WTC11 (cell line): ENCODE measurements at regions not wholly inside any gene's neighbourhood (a gene's known extent, or its start where the extent isn't known, plus 50 kb on each side); places are given as distances from the start of the nearest gene placed in this dataset.

Source experiments
- ATAC-seq: fragments of 200-7000 bp; cut with Tn5 transposase; 2 replicates; pipeline ENCODE4 v1.10.0; 2021; ENCODE audit warnings: mild to moderate bottlenecking, moderate library complexity
- CTCF ChIA-PET: fragments of 300-600 bp; sonication (Branson Sonifier 250); formaldehyde crosslinking; loops from one replicate; lab custom pipeline; 2021; ENCODE audit warnings: antibody characterized with exemption; lab: Charles Lee
- POLR2A ChIA-PET: fragments of 350-600 bp; sonication (Branson Sonifier 250); formaldehyde crosslinking; loops from one replicate; lab custom pipeline; 2021; ENCODE audit warnings: antibody characterized with exemption; lab: Charles Lee
- DNase-seq: peaks from one replicate; pipeline ENCODE4 v3.0.0; 2021; ENCODE audit warnings: low spot score
- H3K27ac Mint-ChIP-seq: 2 replicates; pipeline ENCODE4 v1.8.0; 2021; ENCODE audit warnings: mixed read lengths
- H3K27me3 Mint-ChIP-seq: 2 replicates; pipeline ENCODE4 v1.8.0; 2021; ENCODE audit warnings: low read depth, mild to moderate bottlenecking, moderate library complexity, mixed read lengths
- H3K36me3 Mint-ChIP-seq: 2 replicates; pipeline ENCODE4 v1.8.0; 2021; ENCODE audit warnings: mixed read lengths
- H3K4me1 Mint-ChIP-seq: 2 replicates; pipeline ENCODE4 v1.8.0; 2022; ENCODE audit warnings: mixed read lengths
- H3K4me3 Mint-ChIP-seq: 2 replicates; pipeline ENCODE4 v1.8.0; 2021; ENCODE audit warnings: mild to moderate bottlenecking, moderate library complexity, mixed read lengths
- H3K9me3 Mint-ChIP-seq: 2 replicates; pipeline ENCODE4 v1.8.0; 2021; ENCODE audit warnings: mixed read lengths
- FOXJ3 ChIP-seq: sonication (generic); formaldehyde crosslinking; IDR thresholded peaks from 2 replicates; pipeline ENCODE4 v1.9.0; 2021; ENCODE audit warnings: missing genetic modification reagents, mild to moderate bottlenecking, borderline replicate concordance
- IRF2 ChIP-seq: sonication (generic); formaldehyde crosslinking; IDR thresholded peaks from 2 replicates; pipeline ENCODE4 v1.8.0; 2022; ENCODE audit warnings: low read depth, missing genetic modification reagents, borderline replicate concordance
- JAZF1 ChIP-seq: fragments of 250-450 bp; sonication (Bioruptor Pico); IDR thresholded peaks from 2 replicates; pipeline ENCODE4 v1.9.0; 2021; ENCODE audit warnings: moderate library complexity, mild to moderate bottlenecking, inconsistent platforms
- SMAD4 ChIP-seq: sonication (generic); formaldehyde crosslinking; IDR thresholded peaks from 2 replicates; pipeline ENCODE4 v1.8.0; 2022; ENCODE audit warnings: mild to moderate bottlenecking, missing genetic modification reagents
- TCF7 ChIP-seq: sonication (generic); formaldehyde crosslinking; IDR thresholded peaks from 2 replicates; pipeline ENCODE4 v1.8.0; 2022; ENCODE audit warnings: mild to moderate bottlenecking, low read depth, missing genetic modification reagents, moderate library complexity
- ZBTB21 ChIP-seq: sonication (generic); formaldehyde crosslinking; IDR thresholded peaks from 2 replicates; pipeline ENCODE4 v1.8.1; 2023; ENCODE audit warnings: mild to moderate bottlenecking, missing genetic modification reagents, borderline replicate concordance
- ZNF121 ChIP-seq: sonication (generic); formaldehyde crosslinking; IDR thresholded peaks from 2 replicates; pipeline ENCODE4 v1.8.0; 2023; ENCODE audit warnings: missing genetic modification reagents
- TF ChIP-seq, protein P1 (sequence below): sonication (generic); formaldehyde crosslinking; IDR thresholded peaks from 2 replicates; pipeline ENCODE4 v1.8.0; 2022; ENCODE audit warnings: missing genetic modification reagents
- TF ChIP-seq, protein P2 (sequence below): sonication (generic); formaldehyde crosslinking; IDR thresholded peaks from 2 replicates; pipeline ENCODE4 v1.8.1; 2022; ENCODE audit warnings: missing genetic modification reagents, borderline replicate concordance
- TF ChIP-seq, protein P3 (sequence below): sonication (generic); formaldehyde crosslinking; IDR thresholded peaks from 2 replicates; pipeline ENCODE4 v1.8.1; 2023; ENCODE audit warnings: mild to moderate bottlenecking, missing genetic modification reagents, borderline replicate concordance
- TF ChIP-seq, protein P4 (sequence below): sonication (generic); formaldehyde crosslinking; IDR thresholded peaks from 2 replicates; pipeline ENCODE4 v1.8.1; 2023; ENCODE audit warnings: mild to moderate bottlenecking, moderate library complexity, missing genetic modification reagents
- TF ChIP-seq, protein P5 (sequence below): sonication (generic); formaldehyde crosslinking; IDR thresholded peaks from 2 replicates; pipeline ENCODE4 v1.8.1; 2023; ENCODE audit warnings: mild to moderate bottlenecking, missing genetic modification reagents, moderate library complexity
- TF ChIP-seq, protein P6 (sequence below): sonication (generic); formaldehyde crosslinking; conservative IDR thresholded peaks from 2 replicates; pipeline ENCODE4 v1.8.1; 2023; ENCODE audit warnings: mild to moderate bottlenecking, low read depth, missing genetic modification reagents, moderate library complexity
- TF ChIP-seq, protein P7 (sequence below): fragments of 250-450 bp; sonication (Bioruptor Pico); IDR thresholded peaks from 2 replicates; pipeline ENCODE4 v2.1.2; 2022; ENCODE audit warnings: mild to moderate bottlenecking, moderate library complexity
- TF ChIP-seq, protein P8 (sequence below): sonication (generic); formaldehyde crosslinking; IDR thresholded peaks from 2 replicates; pipeline ENCODE4 v1.8.0; 2022; ENCODE audit warnings: mild to moderate bottlenecking, missing genetic modification reagents

DNA sequence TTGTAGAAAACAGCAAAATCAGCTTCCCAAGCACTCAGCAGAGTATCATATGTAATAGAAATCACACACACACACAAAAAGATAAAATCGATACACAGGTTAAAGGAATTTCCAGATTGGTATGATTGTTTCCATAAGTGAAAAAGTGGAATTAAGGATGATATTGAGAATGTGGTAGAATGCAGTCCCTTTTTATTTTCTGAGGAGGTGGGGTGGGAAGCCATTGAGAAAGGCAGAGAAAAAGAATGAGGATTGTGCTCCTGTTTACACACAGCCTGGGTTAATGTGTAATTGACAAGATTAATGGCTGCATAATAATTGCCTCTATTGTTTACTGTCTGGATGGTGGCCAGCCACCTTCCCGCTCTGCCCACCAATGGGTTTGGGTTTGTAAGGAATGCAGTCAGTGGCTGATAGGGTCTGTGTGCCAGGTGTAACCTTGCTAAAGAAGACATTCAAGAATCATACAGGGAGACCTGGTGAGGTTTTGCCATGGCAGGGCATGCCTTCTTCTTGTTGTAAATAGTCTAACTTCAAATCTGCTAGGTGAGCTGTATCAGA is 177.2 kb upstream of the MAP3K1 start (continued):
- TF ChIP-seq, protein P1, sequence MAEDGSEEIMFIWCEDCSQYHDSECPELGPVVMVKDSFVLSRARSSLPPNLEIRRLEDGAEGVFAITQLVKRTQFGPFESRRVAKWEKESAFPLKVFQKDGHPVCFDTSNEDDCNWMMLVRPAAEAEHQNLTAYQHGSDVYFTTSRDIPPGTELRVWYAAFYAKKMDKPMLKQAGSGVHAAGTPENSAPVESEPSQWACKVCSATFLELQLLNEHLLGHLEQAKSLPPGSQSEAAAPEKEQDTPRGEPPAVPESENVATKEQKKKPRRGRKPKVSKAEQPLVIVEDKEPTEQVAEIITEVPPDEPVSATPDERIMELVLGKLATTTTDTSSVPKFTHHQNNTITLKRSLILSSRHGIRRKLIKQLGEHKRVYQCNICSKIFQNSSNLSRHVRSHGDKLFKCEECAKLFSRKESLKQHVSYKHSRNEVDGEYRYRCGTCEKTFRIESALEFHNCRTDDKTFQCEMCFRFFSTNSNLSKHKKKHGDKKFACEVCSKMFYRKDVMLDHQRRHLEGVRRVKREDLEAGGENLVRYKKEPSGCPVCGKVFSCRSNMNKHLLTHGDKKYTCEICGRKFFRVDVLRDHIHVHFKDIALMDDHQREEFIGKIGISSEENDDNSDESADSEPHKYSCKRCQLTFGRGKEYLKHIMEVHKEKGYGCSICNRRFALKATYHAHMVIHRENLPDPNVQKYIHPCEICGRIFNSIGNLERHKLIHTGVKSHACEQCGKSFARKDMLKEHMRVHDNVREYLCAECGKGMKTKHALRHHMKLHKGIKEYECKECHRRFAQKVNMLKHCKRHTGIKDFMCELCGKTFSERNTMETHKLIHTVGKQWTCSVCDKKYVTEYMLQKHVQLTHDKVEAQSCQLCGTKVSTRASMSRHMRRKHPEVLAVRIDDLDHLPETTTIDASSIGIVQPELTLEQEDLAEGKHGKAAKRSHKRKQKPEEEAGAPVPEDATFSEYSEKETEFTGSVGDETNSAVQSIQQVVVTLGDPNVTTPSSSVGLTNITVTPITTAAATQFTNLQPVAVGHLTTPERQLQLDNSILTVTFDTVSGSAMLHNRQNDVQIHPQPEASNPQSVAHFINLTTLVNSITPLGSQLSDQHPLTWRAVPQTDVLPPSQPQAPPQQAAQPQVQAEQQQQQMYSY (CRISPR knock-in tag): no peak
- TF ChIP-seq, protein P2, sequence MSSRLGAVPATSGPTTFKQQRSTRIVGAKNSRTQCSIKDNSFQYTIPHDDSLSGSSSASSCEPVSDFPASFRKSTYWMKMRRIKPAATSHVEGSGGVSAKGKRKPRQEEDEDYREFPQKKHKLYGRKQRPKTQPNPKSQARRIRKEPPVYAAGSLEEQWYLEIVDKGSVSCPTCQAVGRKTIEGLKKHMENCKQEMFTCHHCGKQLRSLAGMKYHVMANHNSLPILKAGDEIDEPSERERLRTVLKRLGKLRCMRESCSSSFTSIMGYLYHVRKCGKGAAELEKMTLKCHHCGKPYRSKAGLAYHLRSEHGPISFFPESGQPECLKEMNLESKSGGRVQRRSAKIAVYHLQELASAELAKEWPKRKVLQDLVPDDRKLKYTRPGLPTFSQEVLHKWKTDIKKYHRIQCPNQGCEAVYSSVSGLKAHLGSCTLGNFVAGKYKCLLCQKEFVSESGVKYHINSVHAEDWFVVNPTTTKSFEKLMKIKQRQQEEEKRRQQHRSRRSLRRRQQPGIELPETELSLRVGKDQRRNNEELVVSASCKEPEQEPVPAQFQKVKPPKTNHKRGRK (CRISPR knock-in tag): no peak
- TF ChIP-seq, protein P3, sequence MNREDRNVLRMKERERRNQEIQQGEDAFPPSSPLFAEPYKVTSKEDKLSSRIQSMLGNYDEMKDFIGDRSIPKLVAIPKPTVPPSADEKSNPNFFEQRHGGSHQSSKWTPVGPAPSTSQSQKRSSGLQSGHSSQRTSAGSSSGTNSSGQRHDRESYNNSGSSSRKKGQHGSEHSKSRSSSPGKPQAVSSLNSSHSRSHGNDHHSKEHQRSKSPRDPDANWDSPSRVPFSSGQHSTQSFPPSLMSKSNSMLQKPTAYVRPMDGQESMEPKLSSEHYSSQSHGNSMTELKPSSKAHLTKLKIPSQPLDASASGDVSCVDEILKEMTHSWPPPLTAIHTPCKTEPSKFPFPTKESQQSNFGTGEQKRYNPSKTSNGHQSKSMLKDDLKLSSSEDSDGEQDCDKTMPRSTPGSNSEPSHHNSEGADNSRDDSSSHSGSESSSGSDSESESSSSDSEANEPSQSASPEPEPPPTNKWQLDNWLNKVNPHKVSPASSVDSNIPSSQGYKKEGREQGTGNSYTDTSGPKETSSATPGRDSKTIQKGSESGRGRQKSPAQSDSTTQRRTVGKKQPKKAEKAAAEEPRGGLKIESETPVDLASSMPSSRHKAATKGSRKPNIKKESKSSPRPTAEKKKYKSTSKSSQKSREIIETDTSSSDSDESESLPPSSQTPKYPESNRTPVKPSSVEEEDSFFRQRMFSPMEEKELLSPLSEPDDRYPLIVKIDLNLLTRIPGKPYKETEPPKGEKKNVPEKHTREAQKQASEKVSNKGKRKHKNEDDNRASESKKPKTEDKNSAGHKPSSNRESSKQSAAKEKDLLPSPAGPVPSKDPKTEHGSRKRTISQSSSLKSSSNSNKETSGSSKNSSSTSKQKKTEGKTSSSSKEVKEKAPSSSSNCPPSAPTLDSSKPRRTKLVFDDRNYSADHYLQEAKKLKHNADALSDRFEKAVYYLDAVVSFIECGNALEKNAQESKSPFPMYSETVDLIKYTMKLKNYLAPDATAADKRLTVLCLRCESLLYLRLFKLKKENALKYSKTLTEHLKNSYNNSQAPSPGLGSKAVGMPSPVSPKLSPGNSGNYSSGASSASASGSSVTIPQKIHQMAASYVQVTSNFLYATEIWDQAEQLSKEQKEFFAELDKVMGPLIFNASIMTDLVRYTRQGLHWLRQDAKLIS (CRISPR knock-in tag): no peak
- TF ChIP-seq FOXJ3: no peak
- TF ChIP-seq, protein P4, sequence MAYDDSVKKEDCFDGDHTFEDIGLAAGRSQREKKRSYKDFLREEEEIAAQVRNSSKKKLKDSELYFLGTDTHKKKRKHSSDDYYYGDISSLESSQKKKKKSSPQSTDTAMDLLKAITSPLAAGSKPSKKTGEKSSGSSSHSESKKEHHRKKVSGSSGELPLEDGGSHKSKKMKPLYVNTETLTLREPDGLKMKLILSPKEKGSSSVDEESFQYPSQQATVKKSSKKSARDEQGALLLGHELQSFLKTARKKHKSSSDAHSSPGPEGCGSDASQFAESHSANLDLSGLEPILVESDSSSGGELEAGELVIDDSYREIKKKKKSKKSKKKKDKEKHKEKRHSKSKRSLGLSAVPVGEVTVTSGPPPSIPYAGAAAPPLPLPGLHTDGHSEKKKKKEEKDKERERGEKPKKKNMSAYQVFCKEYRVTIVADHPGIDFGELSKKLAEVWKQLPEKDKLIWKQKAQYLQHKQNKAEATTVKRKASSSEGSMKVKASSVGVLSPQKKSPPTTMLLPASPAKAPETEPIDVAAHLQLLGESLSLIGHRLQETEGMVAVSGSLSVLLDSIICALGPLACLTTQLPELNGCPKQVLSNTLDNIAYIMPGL: no peak
- TF ChIP-seq JAZF1 (CRISPR knock-in tag): no peak
- TF ChIP-seq, protein P5, sequence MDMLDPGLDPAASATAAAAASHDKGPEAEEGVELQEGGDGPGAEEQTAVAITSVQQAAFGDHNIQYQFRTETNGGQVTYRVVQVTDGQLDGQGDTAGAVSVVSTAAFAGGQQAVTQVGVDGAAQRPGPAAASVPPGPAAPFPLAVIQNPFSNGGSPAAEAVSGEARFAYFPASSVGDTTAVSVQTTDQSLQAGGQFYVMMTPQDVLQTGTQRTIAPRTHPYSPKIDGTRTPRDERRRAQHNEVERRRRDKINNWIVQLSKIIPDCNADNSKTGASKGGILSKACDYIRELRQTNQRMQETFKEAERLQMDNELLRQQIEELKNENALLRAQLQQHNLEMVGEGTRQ (CRISPR knock-in tag): no peak
- TF ChIP-seq, protein P6, sequence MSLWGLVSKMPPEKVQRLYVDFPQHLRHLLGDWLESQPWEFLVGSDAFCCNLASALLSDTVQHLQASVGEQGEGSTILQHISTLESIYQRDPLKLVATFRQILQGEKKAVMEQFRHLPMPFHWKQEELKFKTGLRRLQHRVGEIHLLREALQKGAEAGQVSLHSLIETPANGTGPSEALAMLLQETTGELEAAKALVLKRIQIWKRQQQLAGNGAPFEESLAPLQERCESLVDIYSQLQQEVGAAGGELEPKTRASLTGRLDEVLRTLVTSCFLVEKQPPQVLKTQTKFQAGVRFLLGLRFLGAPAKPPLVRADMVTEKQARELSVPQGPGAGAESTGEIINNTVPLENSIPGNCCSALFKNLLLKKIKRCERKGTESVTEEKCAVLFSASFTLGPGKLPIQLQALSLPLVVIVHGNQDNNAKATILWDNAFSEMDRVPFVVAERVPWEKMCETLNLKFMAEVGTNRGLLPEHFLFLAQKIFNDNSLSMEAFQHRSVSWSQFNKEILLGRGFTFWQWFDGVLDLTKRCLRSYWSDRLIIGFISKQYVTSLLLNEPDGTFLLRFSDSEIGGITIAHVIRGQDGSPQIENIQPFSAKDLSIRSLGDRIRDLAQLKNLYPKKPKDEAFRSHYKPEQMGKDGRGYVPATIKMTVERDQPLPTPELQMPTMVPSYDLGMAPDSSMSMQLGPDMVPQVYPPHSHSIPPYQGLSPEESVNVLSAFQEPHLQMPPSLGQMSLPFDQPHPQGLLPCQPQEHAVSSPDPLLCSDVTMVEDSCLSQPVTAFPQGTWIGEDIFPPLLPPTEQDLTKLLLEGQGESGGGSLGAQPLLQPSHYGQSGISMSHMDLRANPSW (CRISPR knock-in tag): no peak

DNA sequence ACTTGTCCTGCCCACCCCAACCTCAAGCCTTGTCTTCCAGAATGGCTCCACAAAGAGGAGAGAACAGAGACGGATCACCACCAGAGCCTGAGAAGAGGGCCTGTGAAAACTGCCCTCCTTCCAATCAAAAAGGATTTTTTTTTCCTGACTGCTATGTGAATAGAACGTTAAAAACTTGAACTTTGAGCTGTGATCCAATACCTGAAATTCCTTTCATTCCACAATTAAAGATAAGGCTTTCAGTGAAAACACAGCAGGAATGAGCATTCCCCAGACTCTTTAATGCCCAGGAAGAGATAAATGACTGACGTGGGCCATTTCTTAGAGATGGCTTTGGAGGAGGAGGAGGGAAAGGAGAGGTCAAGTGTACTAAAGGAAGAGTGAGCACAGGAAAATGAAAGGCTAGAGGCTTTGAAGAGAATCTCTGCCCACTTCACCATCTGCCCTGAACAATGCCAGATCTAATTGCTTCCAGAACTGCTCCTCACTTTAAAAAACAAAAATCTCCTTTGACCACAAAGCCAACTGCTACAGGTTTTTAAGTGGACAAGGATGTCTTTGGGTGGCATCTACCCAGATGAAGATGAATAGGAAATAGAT is 177.9 kb upstream of the MAP3K1 start:
- CTCF ChIA-PET: interaction anchor here (0.6 kb wide), 1 partner anchor 358 kb away, joined by 3 read pairs; no protein-coding TSS in a partner anchor
- Mint-ChIP-seq H3K27ac (peak overlapping the region; percentile 42; the same call in 1 of the 2 replicates), H3K4me3 (no peak overlapping the region), H3K4me1 (peaks cover 40% of the 10 kb centered on the region), H3K36me3 (no peaks in the 10 kb centered on the region), H3K27me3 (peaks cover 2% of the 10 kb centered on the region; the same call in 1 of the 2 replicates), H3K9me3 (no peaks in the 10 kb centered on the region)
- POLR2A ChIA-PET: no interaction called here
- ATAC-seq (peak; percentile 32), DNase-seq (no peak)
- TF ChIP-seq ZBTB21 (CRISPR knock-in tag) (no peak), TCF7 (CRISPR knock-in tag) (no peak), SMAD4 (CRISPR knock-in tag) (no peak), ZNF121 (no peak), IRF2 (CRISPR knock-in tag) (no peak)
- TF ChIP-seq, protein P7, sequence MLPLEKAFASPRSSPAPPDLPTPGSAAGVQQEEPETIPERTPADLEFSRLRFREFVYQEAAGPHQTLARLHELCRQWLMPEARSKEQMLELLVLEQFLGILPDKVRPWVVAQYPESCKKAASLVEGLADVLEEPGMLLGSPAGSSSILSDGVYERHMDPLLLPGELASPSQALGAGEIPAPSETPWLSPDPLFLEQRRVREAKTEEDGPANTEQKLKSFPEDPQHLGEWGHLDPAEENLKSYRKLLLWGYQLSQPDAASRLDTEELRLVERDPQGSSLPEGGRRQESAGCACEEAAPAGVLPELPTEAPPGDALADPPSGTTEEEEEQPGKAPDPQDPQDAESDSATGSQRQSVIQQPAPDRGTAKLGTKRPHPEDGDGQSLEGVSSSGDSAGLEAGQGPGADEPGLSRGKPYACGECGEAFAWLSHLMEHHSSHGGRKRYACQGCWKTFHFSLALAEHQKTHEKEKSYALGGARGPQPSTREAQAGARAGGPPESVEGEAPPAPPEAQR: no peak
- TF ChIP-seq, protein P8, sequence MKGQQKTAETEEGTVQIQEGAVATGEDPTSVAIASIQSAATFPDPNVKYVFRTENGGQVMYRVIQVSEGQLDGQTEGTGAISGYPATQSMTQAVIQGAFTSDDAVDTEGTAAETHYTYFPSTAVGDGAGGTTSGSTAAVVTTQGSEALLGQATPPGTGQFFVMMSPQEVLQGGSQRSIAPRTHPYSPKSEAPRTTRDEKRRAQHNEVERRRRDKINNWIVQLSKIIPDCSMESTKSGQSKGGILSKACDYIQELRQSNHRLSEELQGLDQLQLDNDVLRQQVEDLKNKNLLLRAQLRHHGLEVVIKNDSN (CRISPR knock-in tag): no peak
